LNCAP (cell line): ENCODE measurements at regions not wholly inside any gene's neighbourhood (a gene's known extent, or its start where the extent isn't known, plus 50 kb on each side); places are given as distances from the start of the nearest gene placed in this dataset.

Source experiments
- CTCF ChIP-seq: fragments of 450-650 bp; IDR thresholded peaks from 2 replicates; pipeline ENCODE4 v1.5.1; 2017; ENCODE audit warnings: mild to moderate bottlenecking

- no peak for TF ChIP-seq CTCF
Observed at GRCh38 chr7:25756601-25757000, 395.4 kb upstream of the NFE2L3 start.

- no peak for TF ChIP-seq CTCF
Observed at GRCh38 chr7:25758559-25758958, 393.4 kb upstream of the NFE2L3 start.

- no peak for TF ChIP-seq CTCF
Observed at GRCh38 chr7:25759286-25759685, 392.7 kb upstream of the NFE2L3 start.

GRCh38 chr7:25759748-25760147, 392.2 kb upstream of the NFE2L3 start:
- no peak for TF ChIP-seq CTCF

GRCh38 chr7:25762511-25763462, 389.2 kb upstream of the NFE2L3 start:
- TF ChIP-seq CTCF: no peak

GRCh38 chr7:25763463-25763860, 388.5 kb upstream of the NFE2L3 start:
- TF ChIP-seq CTCF: no peak

- no peak for TF ChIP-seq CTCF
Observed at GRCh38 chr7:25765110-25765655, 386.8 kb upstream of the NFE2L3 start.
